ENCODE measurements at regions not wholly inside any gene's neighbourhood (a gene's known extent, or its start where the extent isn't known, plus 50 kb on each side); places are given as distances from the start of the nearest gene placed in this dataset.
"Not testable (repeated sequence)": the region's sequence is repeated elsewhere in the genome, so short reads cannot be mapped to it uniquely, and the experiment has no call there.

- H3K4me1 ChIP-seq (replicated peaks), result no peaks in the 10 kb centered on the region
- intact Hi-C loops (cut with DNase I), result no loop called here
- WGBS, result 64% methylated on average over 5 of the region's 5 CpGs
- H3K27me3 ChIP-seq (replicated peaks; ENCODE audit: insufficient read depth), result no peaks in the 10 kb centered on the region
- DNase-seq (ENCODE audit: low spot score), result no peak
- no peaks in the 10 kb centered on the region for H3K36me3 ChIP-seq
- no peak overlapping the region for H3K27ac ChIP-seq
- TF ChIP-seq POLR2A (IDR thresholded peaks at IDR 0.05) (no peak), CTCF (IDR thresholded peaks at IDR 0.05) (no peak), POLR2AphosphoS5 (IDR thresholded peaks at IDR 0.05) (no peak)
- H3K4me3 ChIP-seq, result no peak overlapping the region
- no peaks in the 10 kb centered on the region for H3K9me3 ChIP-seq
These were observed 146.8 kb upstream of the NRIP1 start for GRCh38 chr21:15211491-15212133.

- intact Hi-C loops (cut with DNase I), result no loop called here
- no peak for TF ChIP-seq CTCF (IDR thresholded peaks at IDR 0.05)
- TF ChIP-seq POLR2AphosphoS5 (IDR thresholded peaks at IDR 0.05), result no peak
- no peak for TF ChIP-seq POLR2A (IDR thresholded peaks at IDR 0.05)
- H3K27ac ChIP-seq, result no peak overlapping the region
- no peaks in the 10 kb centered on the region for H3K36me3 ChIP-seq
- DNase-seq (ENCODE audit: low spot score), result no peak
- H3K27me3 ChIP-seq (replicated peaks; ENCODE audit: insufficient read depth), result no peaks in the 10 kb centered on the region
- no peaks in the 10 kb centered on the region for H3K4me1 ChIP-seq (replicated peaks)
- no peak overlapping the region for H3K4me3 ChIP-seq
- H3K9me3 ChIP-seq, result no peaks in the 10 kb centered on the region
- 84% methylated on average over 2 of the region's 2 CpGs for WGBS
These were observed 147.4 kb upstream of the NRIP1 start for GRCh38 chr21:15212206-15212605.

- H3K4me1 ChIP-seq (replicated peaks); H3K9me3 ChIP-seq; H3K4me3 ChIP-seq; intact Hi-C loops (cut with DNase I); DNase-seq (ENCODE audit: low spot score); H3K36me3 ChIP-seq; H3K27me3 ChIP-seq (replicated peaks; ENCODE audit: insufficient read depth); H3K27ac ChIP-seq: not testable (repeated sequence)
- WGBS, result no CpG with 5 or more reads among the region's 23 CpGs
These were observed 153.7 kb upstream of the NRIP1 start for GRCh38 chr21:15218476-15218875.

GRCh38 chr21:15219039-15219438 is 154.2 kb upstream of the NRIP1 start:
- H3K4me3 ChIP-seq, result no peak overlapping the region
- DNase-seq (ENCODE audit: low spot score), result no peak
- H3K36me3 ChIP-seq, result no peaks in the 10 kb centered on the region
- intact Hi-C loops (cut with DNase I), result no loop called here
- TF ChIP-seq CTCF (IDR thresholded peaks at IDR 0.05) (no peak), POLR2A (IDR thresholded peaks at IDR 0.05) (no peak), POLR2AphosphoS5 (IDR thresholded peaks at IDR 0.05) (no peak)
- H3K9me3 ChIP-seq, result no peaks in the 10 kb centered on the region
- H3K4me1 ChIP-seq (replicated peaks), result peaks cover 3% of the 10 kb centered on the region
- no peak overlapping the region for H3K27ac ChIP-seq
- WGBS, result 93% methylated on average over 2 of the region's 5 CpGs
- no peaks in the 10 kb centered on the region for H3K27me3 ChIP-seq (replicated peaks; ENCODE audit: insufficient read depth)

GRCh38 chr21:15219894-15220293 is 155.1 kb upstream of the NRIP1 start:
- 44% methylated on average over 6 of the region's 6 CpGs for WGBS

More at GRCh38 chr21:15219894-15220293, 155.1 kb upstream of the NRIP1 start:
- peaks cover 3% of the 10 kb centered on the region for H3K4me1 ChIP-seq (replicated peaks)
- no peaks in the 10 kb centered on the region for H3K36me3 ChIP-seq
- TF ChIP-seq CTCF (IDR thresholded peaks at IDR 0.05), result no peak
- no peak for TF ChIP-seq POLR2A (IDR thresholded peaks at IDR 0.05)
- no peak for TF ChIP-seq POLR2AphosphoS5 (IDR thresholded peaks at IDR 0.05)
- no peaks in the 10 kb centered on the region for H3K27me3 ChIP-seq (replicated peaks; ENCODE audit: insufficient read depth)
- H3K9me3 ChIP-seq, result no peaks in the 10 kb centered on the region
- intact Hi-C loops (cut with DNase I), result no loop called here
- H3K27ac ChIP-seq, result no peak overlapping the region
- no peak overlapping the region for H3K4me3 ChIP-seq
- no peak for DNase-seq (ENCODE audit: low spot score)

Data from prostate gland (tissue), 2 donors.